T47D (cell line): ENCODE measurements at regions not wholly inside any gene's neighbourhood (a gene's known extent, or its start where the extent isn't known, plus 50 kb on each side); places are given as distances from the start of the nearest gene placed in this dataset.
"Not testable (repeated sequence)": the region's sequence is repeated elsewhere in the genome, so short reads cannot be mapped to it uniquely, and the experiment has no call there.

Experiments
- DNase-seq, 2 experiments: peaks; one replicate each; pipeline versions ENCODE4 v3.0.0 to v3.0.0-alpha.2; 2011 to 2012; ENCODE audit warnings: low read depth in 1 of 2, low spot score in 1 of 2
- JUND ChIP-seq: IDR thresholded peaks from 2 replicates; pipeline ENCODE4 v1.6.1; 2012; ENCODE audit warnings: low read depth
- in situ Hi-C: cut with HindIII; loops from 2 replicates; pipeline ENCODE4 v1.10.0; 2016; ENCODE audit warnings: low sequenced_read_pairs, low pct_unique_long_range_greater_than_20kb

DNA sequence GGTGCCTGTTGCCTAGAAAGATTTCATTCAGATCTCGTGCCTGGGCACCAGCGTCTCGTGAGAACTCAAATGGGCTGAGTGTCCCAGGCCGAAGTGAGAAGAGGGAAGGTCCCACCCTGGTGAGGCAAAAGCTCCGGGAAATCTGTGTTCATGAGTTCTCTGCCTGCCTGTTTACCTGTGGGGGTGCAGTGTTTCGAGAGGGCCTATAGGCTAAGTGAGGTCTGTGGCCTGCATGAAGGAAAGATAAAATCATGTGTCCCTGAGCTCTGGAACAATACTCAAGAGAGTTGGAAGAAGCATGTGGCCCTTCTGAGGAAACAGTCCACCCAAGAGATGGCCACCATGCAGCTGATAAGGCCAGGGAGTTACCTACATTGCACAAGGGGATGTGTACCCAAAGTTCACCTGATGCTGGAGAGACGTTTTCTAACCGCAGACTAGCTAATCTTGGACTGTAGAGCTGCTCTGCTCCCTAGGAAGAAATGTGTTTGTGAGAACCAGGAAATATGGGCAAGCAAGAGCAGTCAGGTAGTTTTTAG, 63.5 kb upstream of the ST3GAL5 start:
- no peak for TF ChIP-seq JUND
- in situ Hi-C loops = no loop called here
- DNase-seq = no peak

DNA sequence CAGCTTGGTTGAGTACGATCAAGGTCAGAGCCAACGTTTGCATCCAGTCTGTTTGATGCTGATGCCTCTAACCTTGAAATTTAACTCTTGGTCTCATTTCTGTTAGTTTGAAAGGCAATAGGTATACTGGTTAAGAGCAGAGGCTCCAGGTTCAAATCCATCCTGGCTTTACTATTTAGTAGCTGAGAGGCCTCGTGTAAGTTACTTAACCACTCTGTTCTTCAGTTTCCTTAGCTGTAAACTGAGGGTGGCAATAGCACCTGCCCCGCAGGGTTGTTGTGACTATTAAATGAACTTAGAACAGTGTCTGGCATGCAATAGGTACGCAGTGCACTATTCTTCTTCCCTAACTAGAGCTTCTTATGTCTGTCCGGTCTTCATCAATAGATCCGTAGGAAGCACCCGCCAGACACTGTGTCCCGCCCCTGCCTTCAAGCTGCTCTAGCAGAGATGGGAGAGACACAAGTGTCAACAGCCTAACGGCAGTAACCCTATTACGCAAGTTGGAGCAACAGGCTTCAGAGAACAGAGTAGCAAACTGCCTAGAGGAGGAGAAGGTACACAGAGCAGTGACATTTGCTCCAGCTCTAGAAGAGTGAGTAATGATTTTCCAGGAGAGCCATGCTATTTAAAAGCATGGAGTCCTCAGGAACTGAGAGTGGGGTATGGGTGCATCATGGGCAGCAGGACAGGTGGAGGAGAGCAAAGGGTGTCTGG, 62.7 kb upstream of the ST3GAL5 start:
- in situ Hi-C loops = no loop called here
- no peak for TF ChIP-seq JUND
- DNase-seq = no peak

DNA sequence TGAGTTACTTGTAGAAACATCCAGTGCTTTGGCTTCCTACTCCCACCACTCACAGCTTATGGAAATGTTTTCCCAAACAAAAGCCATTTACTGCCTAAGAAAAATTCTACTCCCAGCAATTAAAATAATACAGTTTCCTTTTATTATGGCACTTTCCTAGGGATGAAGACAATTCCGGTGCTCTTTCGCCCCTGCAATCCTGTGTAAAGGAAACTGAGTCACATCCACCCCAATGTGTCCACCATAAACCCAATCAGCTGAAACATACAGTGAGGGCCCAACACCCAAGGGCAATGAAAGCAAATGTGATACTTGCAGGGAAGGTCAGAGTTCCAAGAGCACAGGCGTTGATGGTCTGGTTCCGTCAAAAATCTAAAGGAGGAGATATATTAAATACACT, 62.0 kb upstream of the ST3GAL5 start:
- in situ Hi-C loops = no loop called here
- DNase-seq = no peak
- no peak for TF ChIP-seq JUND

DNA sequence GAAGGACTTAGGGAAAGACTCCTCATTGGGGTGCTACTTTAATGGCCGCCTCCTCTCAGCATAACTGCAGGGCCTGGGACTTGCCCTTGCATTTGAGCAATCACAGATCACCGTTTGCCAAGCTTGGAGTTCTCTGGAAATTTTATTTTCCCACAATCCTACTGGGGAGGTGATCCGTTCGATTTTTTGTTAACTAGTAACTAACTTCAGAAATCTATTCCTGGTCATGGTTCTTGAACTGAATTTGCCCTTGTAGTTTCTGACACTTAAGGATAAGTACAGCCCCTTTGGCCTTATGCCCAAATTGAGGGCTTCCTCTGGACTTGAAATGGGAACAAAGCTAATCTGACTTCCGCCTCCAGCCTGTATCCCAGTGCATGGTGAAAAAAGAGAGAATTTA, 60.5 kb upstream of the ST3GAL5 start:
- TF ChIP-seq JUND = no peak
- in situ Hi-C loops = no loop called here
- no peak for DNase-seq

DNA sequence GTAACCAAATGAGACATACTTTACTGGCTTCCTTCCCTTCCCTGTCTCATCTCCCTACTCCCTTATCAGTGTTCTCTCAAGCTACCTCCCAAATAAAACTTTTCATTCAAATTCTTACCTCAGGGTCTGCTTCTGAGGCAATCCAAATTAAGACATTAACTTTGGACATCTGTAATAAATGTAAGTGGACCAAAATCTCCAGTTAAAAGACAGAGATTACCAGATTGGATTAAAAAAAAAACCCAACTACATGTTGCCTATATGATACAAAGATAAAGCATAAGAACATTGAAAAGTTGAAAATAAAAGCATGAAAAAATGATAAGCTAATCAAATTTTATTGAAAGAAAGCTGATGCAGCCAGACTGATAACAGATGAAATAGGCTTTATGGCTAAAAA, 58.8 kb upstream of the ST3GAL5 start:
- in situ Hi-C loops = no loop called here
- no peak for DNase-seq
- no peak for TF ChIP-seq JUND

DNA sequence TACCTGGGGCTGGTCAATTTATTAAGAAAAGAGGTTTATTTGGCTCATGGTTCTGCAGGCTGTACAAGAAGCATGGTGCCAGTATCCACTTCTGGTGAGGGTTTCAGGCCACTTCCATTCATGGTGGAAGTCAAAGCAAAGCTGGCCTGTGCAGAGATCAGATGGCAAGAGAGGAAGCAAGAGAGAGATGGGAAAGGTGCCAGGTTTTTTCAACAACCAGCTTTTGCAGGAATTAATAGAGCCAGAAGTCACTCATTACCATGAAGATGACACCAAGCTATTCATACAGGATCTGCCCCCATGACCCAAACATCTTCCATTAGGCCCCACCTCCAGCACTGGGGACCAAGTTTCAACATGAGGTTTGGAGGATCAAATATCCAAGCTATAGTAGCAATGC, 56.8 kb upstream of the ST3GAL5 start:
- in situ Hi-C loops = no loop called here
- no peak for DNase-seq
- TF ChIP-seq JUND = no peak

DNA sequence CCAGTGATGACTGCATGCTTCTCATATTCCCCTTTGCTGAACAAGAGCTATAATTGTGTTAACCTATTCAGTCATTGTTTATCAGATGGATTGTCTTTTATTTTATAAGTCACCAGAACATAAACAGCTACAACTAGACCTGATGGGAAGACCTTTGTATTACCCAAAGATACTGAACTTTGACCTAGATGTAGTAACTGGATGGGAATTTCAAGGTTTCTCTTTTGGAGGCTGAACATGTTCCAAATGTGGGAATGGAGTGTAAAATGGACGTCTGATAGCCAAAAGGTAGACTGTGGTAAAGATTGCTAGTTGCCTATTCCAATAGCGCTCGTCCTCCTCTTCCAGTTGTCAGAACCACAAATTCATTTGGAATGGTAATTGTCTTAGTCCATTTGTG, 56.4 kb upstream of the ST3GAL5 start:
- in situ Hi-C loops = no loop called here
- no peak for TF ChIP-seq JUND
- no peak for DNase-seq

DNA sequence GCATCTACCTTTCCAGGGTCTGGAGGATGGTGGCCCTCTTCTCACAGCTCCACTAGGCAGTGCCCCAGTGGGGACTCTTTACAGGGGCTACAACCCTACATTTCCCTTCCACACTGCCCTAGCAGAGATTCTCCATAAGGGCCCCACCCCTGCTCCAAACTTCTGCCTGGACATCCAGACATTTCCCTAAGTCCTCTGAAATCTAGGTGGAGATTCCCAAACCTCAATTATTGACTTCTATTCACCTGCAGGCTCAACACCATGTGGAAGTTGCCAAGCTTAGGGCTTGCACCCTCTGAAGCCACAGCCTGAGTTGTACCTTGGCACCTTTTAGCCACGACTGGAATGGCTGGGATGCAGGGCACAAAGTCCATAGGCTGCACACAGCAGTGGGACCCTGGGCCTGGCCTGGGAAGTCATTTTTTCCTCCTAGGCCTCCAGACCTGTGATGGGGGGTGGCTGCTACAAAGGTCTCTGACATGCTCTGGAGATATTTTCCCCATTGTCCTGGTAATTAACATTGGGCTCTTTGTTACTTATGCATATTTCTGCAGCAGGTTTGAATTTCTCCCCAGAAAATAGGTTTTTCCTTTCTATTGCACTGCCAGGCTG, 53.7 kb upstream of the ST3GAL5 start:
- TF ChIP-seq JUND = no peak
- DNase-seq = no peak
- in situ Hi-C loops = no loop called here

DNA sequence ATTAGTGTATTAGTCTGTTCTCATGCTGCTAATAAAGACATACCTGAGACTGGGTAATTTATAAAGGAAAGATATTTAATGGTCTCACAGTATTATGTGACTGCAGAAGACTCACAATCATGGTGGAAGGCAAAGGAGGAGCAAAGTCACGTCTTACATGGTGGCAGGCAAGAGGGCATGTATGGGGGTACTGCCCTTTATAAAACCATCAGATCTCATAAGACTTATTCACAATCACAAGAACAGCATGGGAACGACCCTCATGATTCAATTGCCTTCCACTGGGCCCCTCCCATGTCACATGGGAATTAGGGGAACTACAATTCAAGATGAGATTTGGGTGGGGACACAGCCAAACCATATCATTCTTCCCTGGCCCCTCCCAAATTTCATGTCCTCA, 52.7 kb upstream of the ST3GAL5 start:
- in situ Hi-C loops = not testable (repeated sequence)

DNA sequence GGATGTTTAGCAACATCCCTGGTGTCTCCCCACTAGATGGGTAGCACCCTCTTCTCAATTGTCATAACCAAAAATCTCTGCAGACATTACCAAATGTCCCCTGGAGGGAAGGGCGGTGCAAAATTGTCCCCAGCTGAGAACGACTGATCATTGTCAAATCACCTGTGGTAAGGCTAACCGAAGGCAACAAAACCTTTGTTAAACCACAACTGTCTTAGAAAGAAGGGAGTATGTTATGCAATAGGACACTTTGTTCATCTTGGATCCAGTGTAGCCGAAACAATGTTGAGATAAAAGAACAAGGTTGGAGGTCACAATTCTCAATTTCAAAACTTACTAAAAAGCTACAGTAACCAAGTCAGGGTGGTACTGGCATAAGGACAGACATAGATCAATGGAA, 50.3 kb upstream of the ST3GAL5 start:
- in situ Hi-C loops = no loop called here
- TF ChIP-seq JUND = no peak
- no peak for DNase-seq

More for the DNA sequence above, 52.7 kb upstream of the ST3GAL5 start:
- DNase-seq = not testable (repeated sequence)
